ENCODE measurements at regions not wholly inside any gene's neighbourhood (a gene's known extent, or its start where the extent isn't known, plus 50 kb on each side); places are given as distances from the start of the nearest gene placed in this dataset.
"Not testable (repeated sequence)": the region's sequence is repeated elsewhere in the genome, so short reads cannot be mapped to it uniquely, and the experiment has no call there.

- not testable (repeated sequence) for TF ChIP-seq CTCF (IDR thresholded peaks at IDR 0.05 in 8 of 11, conservative IDR thresholded peaks at IDR 0.05 in 3 of 11); POLR2A (IDR thresholded peaks at IDR 0.05); POLR2AphosphoS5 (IDR thresholded peaks at IDR 0.05)
Measured at GRCh38 chr16:59624381-59624780, 890.3 kb upstream of the GOT2 start.
